NCI-H2029 treated with DMSO at 0.1 percent for 48 hours (cell line): ENCODE measurements at regions not wholly inside any gene's neighbourhood (a gene's known extent, or its start where the extent isn't known, plus 50 kb on each side); places are given as distances from the start of the nearest gene placed in this dataset.

Experiments used
- DNase-seq: peaks from one replicate; lab custom pipeline; 2025; lab: John Stamatoyannopoulos, UW

DNA sequence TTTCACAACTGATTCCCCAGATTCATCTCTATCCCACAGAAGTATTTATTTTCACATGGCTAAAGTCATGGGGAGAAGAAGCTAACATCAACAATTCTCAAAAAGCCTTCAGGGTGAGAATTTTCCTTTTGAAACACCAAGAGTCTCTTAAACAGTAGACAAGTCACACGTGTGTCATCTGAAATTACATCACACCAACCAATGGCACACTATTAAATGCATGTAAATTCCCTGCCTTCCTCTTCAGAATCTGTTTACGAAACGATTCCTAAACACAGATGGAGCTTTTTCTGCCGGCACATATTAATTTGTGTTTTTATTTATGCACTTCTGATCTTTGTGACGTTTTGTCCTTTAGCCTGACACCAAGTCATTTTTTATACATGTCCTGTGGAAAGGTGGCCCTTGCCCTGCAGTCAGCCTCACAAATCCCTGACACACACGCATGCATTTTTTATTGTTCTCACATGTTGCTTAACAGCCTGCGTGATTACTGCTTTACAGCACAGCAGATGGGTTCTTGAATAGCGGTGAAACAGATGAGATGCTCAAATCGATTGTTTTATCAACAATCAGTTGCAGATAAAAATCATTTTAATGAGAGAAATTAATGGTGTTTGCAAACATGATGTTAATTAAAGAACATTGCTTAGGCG lies 735.9 kb upstream of the TENM3 start:
- DNase-seq, result no peak

DNA sequence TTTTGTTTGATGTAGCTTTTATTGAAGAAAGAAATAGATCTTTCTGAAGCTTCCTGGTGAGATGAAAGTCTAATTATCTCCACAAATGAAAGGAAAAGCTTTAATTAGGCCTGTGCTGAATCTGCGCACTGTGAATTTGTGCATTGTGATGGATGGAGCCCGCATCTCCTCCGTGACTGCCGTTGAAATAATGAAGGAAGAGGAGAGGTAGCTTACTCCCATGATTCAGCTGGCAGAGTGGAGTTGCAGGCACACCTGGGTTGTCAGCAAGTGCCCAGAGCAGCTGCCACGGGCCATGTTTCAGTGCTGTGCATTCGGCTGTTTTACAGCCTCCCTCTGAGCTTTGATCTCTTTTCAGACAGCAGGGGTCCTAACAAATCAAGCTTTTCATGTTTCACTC lies 735.3 kb upstream of the TENM3 start:
- no peak for DNase-seq

DNA sequence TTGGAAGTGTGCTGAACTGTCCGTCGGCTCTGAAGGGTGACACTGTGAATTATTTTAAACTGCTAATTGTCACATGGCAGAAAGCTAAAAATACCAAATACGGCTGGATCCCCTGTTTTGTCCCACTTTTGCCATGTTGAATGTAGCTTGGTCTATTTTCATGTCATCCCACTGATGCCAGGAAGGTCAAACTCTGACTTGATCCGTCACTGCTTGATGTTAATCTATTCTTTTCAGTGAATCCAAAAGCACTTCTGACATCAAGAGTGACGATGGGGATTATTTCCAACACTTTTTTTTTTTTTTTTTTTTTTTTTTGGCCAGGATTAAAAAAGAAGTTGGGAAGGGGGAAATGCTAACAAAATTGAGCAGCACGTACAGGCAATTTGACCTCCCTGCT lies 734.6 kb upstream of the TENM3 start:
- DNase-seq, result no peak

DNA sequence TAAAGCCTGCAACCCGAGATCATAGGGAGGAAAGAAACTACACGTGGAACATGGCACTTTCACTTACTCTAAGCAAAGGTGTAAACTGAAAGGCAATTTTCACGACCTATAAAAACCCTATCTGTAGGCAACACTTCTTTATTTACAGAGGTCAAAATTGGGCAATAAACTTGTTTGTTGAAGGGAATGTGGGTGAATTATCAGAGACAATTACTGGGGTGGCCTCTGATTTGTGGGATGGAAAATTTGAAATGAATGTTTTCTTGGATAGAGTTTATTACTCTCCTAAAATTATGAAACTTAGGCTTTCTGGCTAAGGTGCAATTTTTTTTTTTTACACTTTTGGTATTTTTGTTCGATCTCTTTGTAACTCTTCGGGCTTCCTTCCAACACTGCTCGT lies 734.1 kb upstream of the TENM3 start:
- no peak for DNase-seq

DNA sequence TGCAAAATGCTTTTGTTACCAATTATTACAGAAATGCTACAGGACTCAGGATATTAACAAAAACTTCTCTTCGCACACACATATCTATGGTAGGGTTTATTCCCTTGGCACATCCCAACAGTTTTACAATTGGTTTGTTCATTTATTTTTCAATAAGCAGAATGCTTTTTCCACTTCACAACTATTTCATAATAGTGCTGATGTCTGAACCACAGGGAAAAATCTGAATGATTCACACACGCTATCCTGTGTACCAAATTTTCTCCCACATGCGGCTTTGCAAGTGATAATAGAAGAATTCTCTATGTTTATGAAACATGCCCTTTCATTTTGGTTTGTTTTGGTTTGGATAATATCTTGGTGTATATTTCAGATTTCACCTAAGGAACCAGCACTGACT lies 725.7 kb upstream of the TENM3 start:
- DNase-seq, result no peak

DNA sequence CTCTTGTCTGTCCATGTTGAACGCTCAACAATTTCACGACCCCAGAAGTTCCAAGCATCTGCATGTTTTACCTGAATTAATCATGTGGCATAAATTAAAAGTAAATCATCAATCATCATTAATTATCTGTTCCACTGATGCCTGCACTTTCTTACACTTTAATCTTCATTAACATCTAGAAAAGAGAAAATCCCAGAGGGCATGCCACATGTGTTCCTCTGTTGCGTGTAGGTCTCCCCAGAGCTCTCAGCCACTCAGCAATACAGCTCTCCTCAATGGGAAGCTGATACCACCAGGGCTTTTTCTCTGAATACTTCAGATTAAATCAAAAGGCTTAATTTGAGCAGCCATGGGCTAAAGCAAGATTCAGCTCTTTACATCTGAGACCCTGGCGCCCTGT lies 722.4 kb upstream of the TENM3 start:
- DNase-seq, result no peak

DNA sequence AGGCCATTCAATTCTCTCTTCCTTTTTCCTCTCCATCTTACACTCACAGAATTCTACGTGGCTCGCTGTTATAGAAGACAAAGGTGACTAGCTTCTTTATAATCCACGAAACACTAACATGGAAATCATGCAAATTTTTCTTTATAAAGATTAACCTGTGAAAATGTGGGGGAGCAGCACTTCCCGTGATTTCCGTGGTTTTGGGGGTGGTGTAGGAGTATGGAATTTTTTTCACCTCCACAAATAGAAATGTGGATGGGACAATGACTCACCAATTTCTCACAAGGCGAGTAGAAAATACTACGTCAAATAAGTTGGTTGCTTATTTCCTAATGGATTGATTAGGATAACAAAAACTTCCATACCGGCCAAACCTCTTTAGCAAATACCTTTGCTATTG lies 719.2 kb upstream of the TENM3 start:
- no peak for DNase-seq

DNA sequence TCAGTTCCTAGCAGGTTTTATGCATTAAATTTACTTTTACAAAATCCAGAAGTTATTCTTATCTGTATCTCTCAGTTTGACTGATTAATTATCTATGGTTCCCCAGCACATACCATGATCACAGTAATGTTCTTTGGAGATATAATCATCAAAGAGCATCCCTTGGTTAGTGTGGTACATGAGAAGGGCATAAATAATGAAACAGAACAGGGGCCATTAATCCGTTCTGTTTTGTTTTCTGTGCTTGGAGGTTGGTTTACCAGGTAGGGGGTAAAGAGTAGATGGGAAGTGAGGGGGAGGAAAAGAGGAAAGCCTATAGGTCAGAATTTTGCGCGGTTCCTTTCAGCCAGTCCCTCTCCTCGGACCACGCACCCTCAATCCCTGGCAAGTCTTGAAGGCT lies 718.7 kb upstream of the TENM3 start:
- DNase-seq, result no peak

DNA sequence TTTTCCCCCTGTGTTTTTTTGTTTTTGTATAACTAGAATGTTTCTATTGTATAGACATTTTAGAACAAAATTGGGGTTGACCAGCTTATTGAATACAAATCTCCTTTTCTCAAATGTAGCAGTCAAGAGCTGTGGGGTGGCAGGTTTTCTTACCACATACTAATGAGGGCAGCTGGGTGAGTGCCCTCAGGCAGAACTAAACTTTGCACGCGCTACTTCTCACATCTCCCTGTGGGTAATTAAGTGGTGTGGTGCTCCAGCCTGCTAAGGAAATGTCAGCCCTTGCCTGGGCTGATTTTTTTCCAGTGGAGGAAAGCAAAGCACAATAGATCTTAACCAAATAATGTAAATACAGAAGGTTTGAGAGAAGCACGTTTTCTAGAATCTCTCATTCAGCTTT lies 717.6 kb upstream of the TENM3 start:
- no peak for DNase-seq

DNA sequence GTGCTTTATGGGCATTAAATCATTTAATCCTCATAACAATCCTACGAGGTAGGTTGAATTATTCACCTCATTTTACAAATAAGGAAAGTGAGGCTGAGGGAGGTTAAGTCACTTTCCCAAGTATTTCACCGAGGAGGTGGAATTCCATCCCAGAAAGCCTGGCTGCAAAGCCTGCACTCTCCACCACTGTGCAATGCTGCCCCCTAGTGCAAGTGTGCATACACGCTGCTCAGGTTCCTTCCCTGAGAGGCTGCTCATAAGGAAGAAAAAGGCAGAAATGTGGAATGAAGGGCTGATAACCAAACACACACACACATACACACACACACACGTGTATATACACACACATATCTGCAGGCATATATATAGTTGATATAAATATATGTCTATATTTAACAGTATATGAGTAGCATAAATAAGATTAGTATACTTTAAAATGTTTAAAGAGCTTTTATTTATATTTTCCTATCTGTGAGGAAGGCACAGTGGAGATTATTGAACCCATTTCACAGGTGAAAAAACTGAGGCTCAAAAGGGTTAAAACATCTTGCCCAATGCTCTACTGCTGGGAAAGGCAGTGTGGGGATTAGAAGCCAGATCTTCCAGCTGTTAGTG lies 714.5 kb upstream of the TENM3 start:
- peak; percentile 42 for DNase-seq

DNA sequence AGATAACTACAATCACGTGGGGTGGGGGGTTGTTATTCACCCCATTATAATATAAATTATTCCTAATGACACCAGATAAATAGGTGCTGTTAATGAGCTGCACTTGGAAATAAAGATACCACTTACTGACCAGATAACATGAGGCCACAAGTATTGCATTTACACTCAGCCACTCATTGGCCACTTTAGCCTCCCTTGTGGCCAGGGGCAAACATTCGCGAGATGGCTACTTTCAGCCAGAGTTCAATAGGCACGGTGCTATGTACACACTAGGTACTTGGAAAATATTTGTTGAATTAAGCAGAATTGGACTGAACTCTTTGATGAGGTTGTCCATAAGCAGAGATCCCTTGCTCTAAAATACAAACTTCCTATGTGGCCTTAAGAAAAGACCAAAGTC lies 713.7 kb upstream of the TENM3 start:
- peak; percentile 28 for DNase-seq

DNA sequence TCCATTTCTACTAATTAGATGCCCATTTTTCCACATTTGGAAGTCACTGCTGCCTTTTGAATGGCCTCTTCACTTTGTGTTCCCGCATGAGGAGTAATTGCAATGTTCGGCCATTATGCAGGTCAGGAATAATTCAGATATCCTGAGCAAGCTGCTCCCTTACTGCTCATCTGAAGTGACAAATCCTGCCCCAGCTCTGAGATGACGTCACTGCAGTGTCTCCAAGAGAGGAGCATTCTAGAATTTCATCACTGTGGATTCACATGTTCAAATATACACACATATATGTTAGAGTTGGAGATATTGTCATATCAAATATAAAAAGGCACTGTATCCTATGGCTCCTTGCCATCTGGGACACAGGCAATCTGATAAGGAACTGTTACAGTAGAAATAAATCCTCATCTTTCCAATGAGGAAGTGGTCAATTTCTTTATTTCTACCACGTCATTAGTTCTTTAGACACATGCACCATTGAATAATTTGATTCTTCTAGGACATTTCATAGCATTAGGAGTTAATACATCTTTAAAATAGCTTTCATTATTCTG lies 706.9 kb upstream of the TENM3 start:
- no peak for DNase-seq

DNA sequence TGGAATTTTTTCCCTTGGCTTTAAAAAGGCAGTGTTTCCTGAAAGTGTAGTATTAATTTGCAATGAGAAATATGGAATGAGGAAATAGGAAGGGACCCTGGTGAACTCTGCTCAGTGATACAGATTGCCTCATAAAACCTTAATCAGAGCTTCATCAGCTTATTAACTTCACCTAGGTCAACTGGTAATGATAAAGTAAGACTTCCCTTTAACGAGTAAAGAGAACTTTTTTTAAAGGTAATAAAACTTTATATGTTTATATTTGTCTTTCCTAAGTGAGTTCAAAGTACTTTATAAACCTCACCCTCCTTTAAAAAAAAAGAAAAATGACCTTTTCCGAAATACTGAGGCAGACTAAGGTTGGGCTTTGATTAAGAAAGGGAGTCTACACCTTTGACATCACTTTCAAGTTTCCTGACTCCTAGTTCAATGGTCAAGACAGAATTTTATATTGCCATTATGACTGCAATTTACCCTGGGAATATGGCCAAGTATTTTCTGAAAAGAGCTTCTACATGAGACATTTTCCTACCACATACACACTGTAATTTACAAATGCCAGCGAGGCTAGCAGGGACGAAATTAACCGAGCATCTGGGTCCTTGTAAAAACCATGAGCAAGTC lies 706.3 kb upstream of the TENM3 start:
- DNase-seq, result no peak

DNA sequence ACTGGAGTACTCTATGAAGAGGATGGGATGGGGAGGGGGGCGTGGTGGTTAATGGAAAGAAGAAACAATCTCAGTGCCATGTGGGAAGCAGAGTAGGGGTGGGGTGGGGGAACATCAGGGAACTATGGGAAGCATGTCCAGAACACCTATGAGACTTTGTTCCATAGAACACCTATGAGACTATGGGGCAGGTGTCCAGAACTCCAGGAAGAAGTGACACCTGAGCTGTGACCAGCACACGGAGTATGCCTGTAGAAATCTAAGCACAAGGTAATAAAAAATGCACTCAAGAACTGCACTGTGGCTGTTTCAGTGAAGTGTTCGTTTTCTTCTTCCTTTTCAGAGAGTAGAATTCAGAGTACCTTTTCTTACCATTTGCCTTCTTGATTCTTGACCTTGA lies 704.8 kb upstream of the TENM3 start:
- no peak for DNase-seq

DNA sequence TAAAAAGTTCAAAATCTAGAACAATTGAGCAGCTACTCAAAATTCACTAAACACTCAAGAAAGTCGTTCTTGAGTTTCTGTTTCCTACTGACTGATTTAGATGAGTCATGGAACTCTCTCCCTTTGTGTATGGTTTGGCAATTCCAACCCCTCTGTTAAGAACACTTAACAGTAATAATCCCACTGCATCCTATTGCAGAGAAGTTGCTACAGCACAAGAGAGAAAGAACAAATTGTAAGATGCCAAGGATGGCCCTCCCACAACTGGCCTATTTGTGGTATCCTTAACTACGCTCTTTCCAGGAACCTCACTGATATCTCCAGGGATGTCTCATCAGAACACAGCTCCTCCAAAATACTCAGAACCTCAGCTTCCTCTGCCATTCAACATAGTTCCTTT lies 701.8 kb upstream of the TENM3 start:
- no peak for DNase-seq

DNA sequence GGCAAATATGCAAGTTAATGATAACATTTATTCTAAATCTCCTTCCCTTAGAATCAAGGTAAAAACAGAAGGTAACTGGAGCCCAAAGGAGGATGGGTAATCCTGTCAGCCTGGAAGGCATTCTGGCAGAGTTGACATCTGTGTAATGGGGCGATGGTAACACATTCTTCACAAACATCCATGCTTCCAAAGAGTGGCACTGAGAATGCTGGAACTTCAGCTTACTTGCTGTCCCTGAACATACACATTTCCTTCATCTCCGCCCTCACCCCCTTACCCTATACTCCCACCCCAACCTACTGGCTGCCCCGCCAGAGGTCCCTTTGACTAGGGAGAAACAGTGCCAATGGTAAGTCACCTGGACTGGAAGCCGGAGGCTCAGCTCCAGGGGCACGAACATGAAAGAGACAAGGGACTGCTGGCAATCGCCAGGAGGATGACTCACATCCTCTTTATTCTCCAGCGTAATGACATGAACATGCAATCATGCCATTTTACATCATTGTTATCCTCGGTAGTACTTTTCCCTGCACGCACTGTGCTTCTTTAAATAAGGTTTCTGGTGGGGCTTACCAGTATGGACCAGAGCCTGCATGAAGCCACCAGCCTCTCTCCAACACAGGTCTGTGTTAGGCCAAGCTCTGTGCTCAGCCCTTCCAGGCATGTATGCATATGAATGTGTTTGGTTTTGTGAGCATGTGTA lies 694.2 kb upstream of the TENM3 start:
- no peak for DNase-seq

DNA sequence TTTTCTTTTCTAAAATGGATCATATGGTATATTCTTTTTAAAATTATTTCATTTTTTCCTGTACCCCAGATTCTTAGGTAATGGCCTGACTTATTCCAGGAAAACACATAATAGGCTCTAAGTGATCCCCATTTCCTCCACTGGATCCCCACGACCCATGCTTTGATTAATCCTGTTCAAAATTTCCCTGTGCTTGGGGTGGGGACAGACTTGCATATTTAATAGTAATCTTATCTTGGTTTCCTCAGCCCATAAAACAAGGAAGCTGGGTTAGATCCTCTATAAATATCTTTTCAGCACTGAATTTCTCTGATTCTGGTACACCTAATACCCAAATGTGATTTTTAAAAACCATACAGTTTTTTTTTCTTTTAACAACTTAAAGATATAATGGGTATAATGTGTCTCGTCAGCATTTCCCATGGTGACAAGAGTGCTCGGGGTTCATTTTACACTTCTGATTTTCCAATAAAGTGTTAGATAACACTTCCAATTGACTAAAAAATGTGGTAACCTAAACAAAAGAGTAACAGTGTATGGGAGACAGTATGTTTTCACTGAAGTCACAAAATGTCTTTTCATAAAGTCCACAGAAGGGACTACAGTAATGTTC lies 693.5 kb upstream of the TENM3 start:
- DNase-seq, result no peak

DNA sequence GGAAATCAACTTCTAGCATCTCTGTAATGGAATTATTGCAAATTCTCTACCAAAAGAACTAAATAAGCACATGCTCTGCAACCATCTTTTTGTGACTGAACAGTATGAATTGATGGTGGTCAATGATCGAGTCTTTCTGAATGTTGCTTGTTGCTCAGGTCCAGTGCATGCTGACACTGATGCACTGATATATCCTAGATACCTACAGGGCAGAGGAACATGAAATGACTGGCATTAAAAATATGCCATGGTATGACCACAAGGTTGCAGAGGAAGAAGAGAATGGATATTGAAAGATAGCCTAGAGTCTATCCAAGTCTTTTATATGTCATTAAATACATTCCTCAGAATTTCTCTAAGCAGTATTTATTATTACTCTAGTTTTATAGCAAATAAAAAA lies 692.8 kb upstream of the TENM3 start:
- DNase-seq, result no peak

DNA sequence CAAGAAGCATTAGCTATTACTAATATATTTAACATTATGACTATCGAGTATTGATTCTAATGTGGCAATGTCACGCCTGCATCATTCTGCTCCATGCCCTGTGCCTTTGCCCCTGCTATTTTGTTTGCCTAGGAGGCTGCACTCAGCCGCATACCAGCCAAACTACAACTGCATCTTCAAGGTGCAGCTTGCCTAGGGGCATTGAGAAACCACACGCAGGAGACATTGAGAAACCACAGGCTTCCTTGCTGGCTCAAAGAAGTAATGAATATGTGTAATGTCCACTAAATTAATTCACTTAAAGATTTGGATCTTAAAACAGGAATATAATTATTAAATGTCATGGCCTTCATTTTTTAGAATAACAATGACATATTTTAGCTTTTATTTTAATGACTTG lies 683.6 kb upstream of the TENM3 start:
- DNase-seq, result no peak

DNA sequence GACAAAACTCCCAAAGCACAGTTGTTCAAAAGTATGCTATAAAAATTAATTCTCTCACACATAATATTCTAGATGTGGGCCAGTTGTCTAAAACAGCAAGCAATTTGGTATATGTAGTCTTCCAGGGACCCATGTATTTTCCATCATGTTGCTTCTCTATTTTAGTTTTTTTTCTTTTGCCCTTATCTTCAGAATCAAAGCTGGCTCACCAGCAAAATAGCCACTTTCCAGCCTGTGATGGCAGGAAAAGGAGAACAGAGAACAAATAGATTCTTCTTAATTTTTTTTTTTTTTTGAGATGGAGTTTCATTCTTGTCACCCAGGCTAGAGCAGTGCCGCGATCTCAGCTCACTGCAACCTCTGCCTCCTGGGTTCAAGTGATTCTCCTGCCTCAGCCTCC lies 680.8 kb upstream of the TENM3 start:
- no peak for DNase-seq

DNA sequence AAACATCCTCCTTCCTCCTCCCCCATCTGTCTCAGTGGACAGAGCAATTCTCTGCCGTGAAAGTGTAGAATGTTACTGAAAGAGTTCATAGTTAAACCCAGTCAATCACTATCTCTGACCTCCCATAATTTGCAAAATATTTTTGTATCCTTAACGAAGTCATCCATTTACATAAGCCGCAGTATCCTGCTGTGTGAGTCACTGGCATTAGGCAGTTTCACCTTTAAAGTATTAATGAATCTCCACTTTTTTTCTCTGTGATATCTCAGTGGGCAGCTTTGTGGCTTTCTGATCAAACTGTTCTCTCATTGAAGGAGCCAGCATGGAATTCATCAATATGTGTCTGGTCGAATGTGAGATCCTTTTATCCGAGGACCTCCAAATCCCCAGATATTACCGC lies 678.6 kb upstream of the TENM3 start:
- no peak for DNase-seq

DNA sequence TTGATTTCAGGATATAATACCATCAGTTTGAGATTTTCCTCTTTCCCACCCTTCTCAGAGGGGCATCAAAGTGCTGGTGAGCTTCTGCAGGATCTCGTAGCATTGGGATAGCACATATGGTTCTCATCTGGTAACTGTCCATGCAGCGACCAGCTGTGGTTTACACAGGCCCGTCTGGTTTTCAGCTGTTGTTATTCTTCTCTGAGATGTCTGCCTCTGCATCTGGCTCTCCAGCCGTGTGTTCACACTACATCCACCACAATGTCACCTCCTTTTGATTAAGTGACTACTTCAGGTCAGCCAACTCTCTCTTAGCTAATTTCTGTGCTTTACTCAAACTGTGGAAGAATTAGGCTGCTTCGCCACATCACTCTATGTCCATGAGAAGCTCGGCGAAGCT lies 676.7 kb upstream of the TENM3 start:
- no peak for DNase-seq

DNA sequence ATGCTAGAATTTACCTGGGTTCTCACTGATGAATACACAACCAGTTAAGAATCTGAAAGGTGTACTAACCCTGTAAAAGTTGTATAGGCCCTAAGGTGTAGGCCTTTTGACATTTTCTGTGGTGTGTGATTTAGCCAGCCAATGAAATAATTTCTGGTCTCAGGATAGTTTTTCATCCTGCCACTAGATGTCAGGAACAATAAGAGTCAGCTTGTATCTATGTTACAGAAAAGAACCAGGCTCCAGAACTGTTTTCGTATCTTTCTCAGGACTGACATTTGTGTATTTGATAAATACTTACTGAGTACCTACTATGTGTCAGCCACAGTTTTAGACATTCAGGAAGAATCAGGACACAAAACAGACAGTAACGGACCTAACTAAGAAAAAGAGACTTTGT lies 673.6 kb upstream of the TENM3 start:
- no peak for DNase-seq
